ENCODE measurements at regions not wholly inside any gene's neighbourhood (a gene's known extent, or its start where the extent isn't known, plus 50 kb on each side); places are given as distances from the start of the nearest gene placed in this dataset.

GRCh38 chr3:74067296-74067695 is 442.6 kb upstream of the PDZRN3 start:
- H3K36me3 ChIP-seq (ENCODE audit: control insufficient read depth in 4 of 4, insufficient read depth in 3 of 4, low read depth in 1 of 4, low read length in 3 of 4): no peaks in the 10 kb centered on the region
- peak overlapping the region; percentile 40 to 70 for H3K27ac ChIP-seq (ENCODE audit: low read depth in 1 of 2, low read length in 2 of 2)
- no peak overlapping the region for H3K9ac ChIP-seq (ENCODE audit: low read depth in 1 of 2, low read length in 2 of 2)
- H3K9me3 ChIP-seq (ENCODE audit: control insufficient read depth in 4 of 4, low read length in 3 of 4): no peaks in the 10 kb centered on the region
- no peak overlapping the region for H3K4me3 ChIP-seq (ENCODE audit: low read depth in 1 of 3, low read length in 3 of 3)
- WGBS: 14% methylated on average over 1 of the region's 1 CpG
- peaks cover 0 to 17% (median 12%) of the 10 kb centered on the region in 4 donors for H3K4me1 ChIP-seq (ENCODE audit: control insufficient read depth in 4 of 4, insufficient read depth in 4 of 4, low read length in 3 of 4)
- no peak for DNase-seq (ENCODE audit: low spot score)
- peak; percentile 36 to 65 for TF ChIP-seq JUND (IDR thresholded peaks at IDR 0.05)
- peak; percentile 53 for TF ChIP-seq MAX (IDR thresholded peaks at IDR 0.05)
- TF ChIP-seq FOXA2 (IDR thresholded peaks at IDR 0.05): peak; percentile 8
- peak; percentile 72 to 81 for TF ChIP-seq HNF4A (conservative IDR thresholded peaks at IDR 0.05)
- peak; percentile 32 for TF ChIP-seq ATF3 (IDR thresholded peaks at IDR 0.05)
- peak; percentile 65 to 81 for TF ChIP-seq RXRA (IDR thresholded peaks at IDR 0.05)
- peak; percentile 38 for TF ChIP-seq NR2F2 (IDR thresholded peaks at IDR 0.05)
- TF ChIP-seq YY1 (IDR thresholded peaks at IDR 0.05): peak; percentile 67
- no peak for TF ChIP-seq FOXA1 (IDR thresholded peaks at IDR 0.05)
- TF ChIP-seq REST (IDR thresholded peaks at IDR 0.05): peak; percentile 67
- peak; percentile 38 to 41 for TF ChIP-seq EGR1 (IDR thresholded peaks at IDR 0.05; ENCODE audit: low read depth in 2 of 2)
- TF ChIP-seq HNF4G (IDR thresholded peaks at IDR 0.05): peak; percentile 23
- TF ChIP-seq RAD21 (IDR thresholded peaks at IDR 0.05): peak; percentile 65 to 72
- no peak for TF ChIP-seq TAF1 (conservative IDR thresholded peaks at IDR 0.05)
- TF ChIP-seq CTCF (IDR thresholded peaks at IDR 0.05; ENCODE audit: low read depth, low read length, missing input control): peak; percentile 18
- TF ChIP-seq SP1 (IDR thresholded peaks at IDR 0.05): peak; percentile 81
- TF ChIP-seq ZBTB33 (IDR thresholded peaks at IDR 0.05): peak; percentile 26
- TF ChIP-seq GABPA (IDR thresholded peaks at IDR 0.05 in 1 of 2, conservative IDR thresholded peaks at IDR 0.05 in 1 of 2): peak in 1 of 2 donors; percentile 56
- no peaks in the 10 kb centered on the region for H3K27me3 ChIP-seq (ENCODE audit: control insufficient read depth in 4 of 4, insufficient read depth in 4 of 4, low read length in 3 of 4)
